Activated CD4-positive, alpha-beta T cell treated with anti-CD3 and anti-CD28 coated beads for 48 hours (primary cell): ENCODE measurements at regions not wholly inside any gene's neighbourhood (a gene's known extent, or its start where the extent isn't known, plus 50 kb on each side); places are given as distances from the start of the nearest gene placed in this dataset.
"Not testable (repeated sequence)": the region's sequence is repeated elsewhere in the genome, so short reads cannot be mapped to it uniquely, and the experiment has no call there.

Experiments
- DNase-seq: peaks from one replicate; pipeline ENCODE4 v3.0.0-alpha.2; 2020

GRCh38 chr14:38696925-38697324, 406.1 kb downstream of the SEC23A start:
- DNase-seq, result no peak

GRCh38 chr14:38693423-38693822, 409.6 kb downstream of the SEC23A start:
- no peak for DNase-seq

- no peak for DNase-seq
These were observed 413.1 kb upstream of the CLEC14A start for GRCh38 chr14:38669027-38669426.

- DNase-seq, result no peak
These were observed 407.5 kb upstream of the CLEC14A start for GRCh38 chr14:38663382-38663781.

- no peak for DNase-seq
These were observed 406.9 kb upstream of the CLEC14A start for GRCh38 chr14:38662781-38663180.

GRCh38 chr14:38646391-38646790, 390.5 kb upstream of the CLEC14A start:
- no peak for DNase-seq

- not testable (repeated sequence) for DNase-seq
These were observed 379.0 kb upstream of the CLEC14A start for GRCh38 chr14:38634913-38635312.

- DNase-seq, result no peak
These were observed 373.5 kb upstream of the CLEC14A start for GRCh38 chr14:38629412-38629811.

- no peak for DNase-seq
These were observed 371.3 kb upstream of the CLEC14A start for GRCh38 chr14:38627163-38627562.

GRCh38 chr14:38623661-38624060, 367.8 kb upstream of the CLEC14A start:
- no peak for DNase-seq

- no peak for DNase-seq
These were observed 362.6 kb upstream of the CLEC14A start for GRCh38 chr14:38618514-38618913.

- DNase-seq, result no peak
These were observed 361.1 kb upstream of the CLEC14A start for GRCh38 chr14:38616959-38617358.

- DNase-seq, result no peak
These were observed 356.0 kb upstream of the CLEC14A start for GRCh38 chr14:38611928-38612327.

GRCh38 chr14:38608244-38608643, 352.4 kb upstream of the CLEC14A start:
- DNase-seq, result no peak

GRCh38 chr14:38605193-38606114, 349.6 kb upstream of the CLEC14A start:
- DNase-seq, result no peak

GRCh38 chr14:38600572-38600971, 344.7 kb upstream of the CLEC14A start:
- DNase-seq, result not testable (repeated sequence)

GRCh38 chr14:38593476-38593875, 337.6 kb upstream of the CLEC14A start:
- no peak for DNase-seq

GRCh38 chr14:38592764-38593442, 337.0 kb upstream of the CLEC14A start:
- no peak for DNase-seq

- no peak for DNase-seq
These were observed 334.0 kb upstream of the CLEC14A start for GRCh38 chr14:38589747-38590350.

- no peak for DNase-seq
These were observed 327.6 kb upstream of the CLEC14A start for GRCh38 chr14:38583471-38583870.

GRCh38 chr14:38578278-38578681, 322.4 kb upstream of the CLEC14A start:
- DNase-seq, result no peak

GRCh38 chr14:38567703-38568102, 311.8 kb upstream of the CLEC14A start:
- DNase-seq, result no peak

GRCh38 chr14:38561657-38562056, 305.8 kb upstream of the CLEC14A start:
- no peak for DNase-seq

GRCh38 chr14:38559711-38560110, 303.8 kb upstream of the CLEC14A start:
- DNase-seq, result no peak
